LHCN-M2 (cell line): ENCODE measurements at regions not wholly inside any gene's neighbourhood (a gene's known extent, or its start where the extent isn't known, plus 50 kb on each side); places are given as distances from the start of the nearest gene placed in this dataset.

Experiments
- DNase-seq: peaks from one replicate; pipeline ENCODE4 v3.0.0-alpha.2; 2012; ENCODE audit warnings: low read depth

DNA sequence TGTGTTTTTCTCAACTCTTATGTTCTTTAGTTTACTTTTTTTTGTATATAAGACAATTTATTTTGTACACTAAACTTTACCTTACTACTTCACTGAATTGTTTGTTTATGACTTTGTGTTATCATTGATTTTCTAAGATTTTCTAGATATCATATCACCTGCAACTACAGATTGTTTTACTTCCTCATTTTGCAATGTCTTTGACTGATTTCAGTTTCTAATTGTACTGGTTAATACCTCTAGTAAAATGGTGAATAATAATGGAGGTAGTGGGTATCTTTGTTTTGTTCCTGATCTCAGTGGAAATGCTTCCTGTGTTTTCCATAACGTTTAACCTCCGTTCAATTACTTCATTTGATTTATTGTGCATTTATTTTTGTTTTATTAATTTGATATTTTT lies 490.2 kb downstream of the TLL1 start:
- DNase-seq = no peak

DNA sequence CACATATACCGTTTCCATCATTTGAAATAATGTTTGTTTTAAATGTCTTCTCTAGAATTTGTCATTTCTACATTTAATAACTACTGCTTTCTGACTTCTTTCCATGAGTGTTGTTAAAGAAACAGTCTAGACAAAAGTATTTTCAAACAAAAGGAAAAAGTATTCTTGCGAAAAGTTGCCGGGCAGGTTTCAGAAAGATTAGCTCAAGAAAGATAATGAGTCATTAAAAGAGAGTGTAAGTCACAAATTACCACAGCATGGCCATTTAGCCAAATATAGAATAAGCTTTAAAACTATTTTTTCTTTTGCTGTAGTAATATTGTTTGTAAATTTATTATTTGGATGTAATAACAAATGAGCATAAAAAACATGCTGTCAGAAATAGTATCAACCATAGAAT lies 493.0 kb downstream of the TLL1 start:
- no peak for DNase-seq

DNA sequence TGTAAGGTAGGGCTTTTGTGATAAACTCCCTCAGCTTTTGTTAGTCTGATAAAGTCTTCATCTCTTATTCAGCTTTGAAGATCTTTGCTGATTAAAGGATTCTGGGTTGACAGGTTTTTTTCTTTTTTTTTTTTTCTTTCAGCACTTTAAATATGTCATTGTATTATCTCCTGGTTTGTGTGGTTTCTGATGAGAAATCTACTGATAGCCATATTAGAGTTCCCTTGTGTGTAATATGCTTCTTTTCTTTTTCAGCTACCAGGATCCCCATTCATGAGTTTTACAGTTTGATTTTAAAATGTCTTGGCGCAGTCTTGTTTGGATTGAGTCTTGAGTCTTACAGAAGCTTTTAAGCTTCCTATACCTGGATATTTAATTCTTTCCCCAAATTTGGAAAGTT lies 504.5 kb downstream of the TLL1 start:
- DNase-seq = no peak

DNA sequence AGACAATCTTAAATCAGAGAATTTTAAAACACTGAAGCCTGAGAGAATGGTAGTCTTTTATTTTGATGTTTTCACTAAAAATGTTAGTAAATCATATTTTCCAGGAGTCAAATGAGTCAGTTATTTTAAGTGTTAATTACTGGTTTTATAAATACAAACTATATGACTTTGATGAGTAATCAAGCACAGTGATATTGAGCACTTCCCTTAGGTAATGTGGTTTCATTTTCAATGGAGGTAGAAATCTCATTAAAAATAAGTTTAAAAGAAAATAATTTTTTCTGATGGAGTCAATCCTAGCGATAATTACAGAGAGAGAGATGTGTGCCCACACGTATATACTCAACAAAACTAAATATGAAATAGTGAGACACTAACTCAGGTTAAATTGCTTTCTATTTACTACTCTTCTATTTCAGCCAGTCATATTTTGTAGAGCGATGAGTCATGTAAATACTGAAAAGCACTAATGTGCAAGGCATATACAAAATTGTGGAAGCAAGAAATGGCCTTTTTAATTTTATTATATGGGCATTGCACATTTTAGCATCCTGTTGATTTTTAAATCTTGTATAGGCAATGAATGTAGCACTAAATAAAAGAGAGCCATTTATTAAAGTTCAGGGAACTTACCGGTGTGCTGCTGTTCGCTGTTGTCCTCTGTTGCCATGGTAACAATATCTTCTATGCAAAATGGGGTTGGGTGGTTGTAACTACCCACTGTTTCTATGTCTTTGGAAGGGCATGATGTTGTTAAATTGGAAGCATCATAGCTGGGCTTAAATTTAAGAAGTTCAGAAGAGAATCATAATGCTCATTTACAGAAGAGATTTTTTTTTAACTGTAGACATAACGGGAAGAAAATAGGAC lies 513.7 kb downstream of the TLL1 start:
- DNase-seq = peak; percentile 20

DNA sequence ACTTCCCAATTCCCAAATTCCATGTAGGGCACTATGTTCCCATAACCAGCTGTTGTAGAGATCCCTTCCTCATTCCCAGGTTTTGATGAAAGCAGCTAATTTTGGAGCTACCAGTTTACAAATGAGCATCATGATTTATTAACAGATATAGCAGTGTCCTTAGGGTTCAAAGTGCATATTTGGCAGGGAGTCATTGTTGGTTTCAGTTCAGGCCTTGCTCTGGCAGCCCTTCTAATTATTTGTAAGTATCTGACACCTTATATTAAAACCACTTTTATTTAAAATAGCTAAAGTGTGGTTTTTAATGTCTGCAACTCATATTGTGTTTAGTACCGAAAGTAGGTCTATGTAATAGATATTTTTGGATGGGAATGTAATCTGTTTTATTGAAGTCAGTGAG lies 518.5 kb downstream of the TLL1 start:
- no peak for DNase-seq

DNA sequence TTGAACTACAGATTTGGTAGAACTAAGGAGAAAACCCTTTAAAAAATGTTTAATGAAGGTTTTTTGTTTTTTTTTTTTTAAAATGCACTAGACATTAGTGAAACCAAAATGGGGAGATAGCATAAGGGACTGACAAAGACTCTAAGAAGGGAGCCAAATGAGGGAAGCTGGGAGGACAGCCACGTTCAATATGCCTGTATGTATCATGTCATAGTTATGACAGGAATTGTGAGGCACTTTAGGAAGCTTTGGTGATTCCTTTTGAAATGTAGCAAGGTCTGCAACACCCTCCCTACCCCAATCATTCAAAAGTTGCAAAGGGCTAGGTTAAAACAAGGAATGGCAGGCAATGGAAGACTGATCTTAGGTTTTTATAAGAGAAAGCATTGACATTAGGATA lies 526.0 kb downstream of the TLL1 start:
- no peak for DNase-seq

DNA sequence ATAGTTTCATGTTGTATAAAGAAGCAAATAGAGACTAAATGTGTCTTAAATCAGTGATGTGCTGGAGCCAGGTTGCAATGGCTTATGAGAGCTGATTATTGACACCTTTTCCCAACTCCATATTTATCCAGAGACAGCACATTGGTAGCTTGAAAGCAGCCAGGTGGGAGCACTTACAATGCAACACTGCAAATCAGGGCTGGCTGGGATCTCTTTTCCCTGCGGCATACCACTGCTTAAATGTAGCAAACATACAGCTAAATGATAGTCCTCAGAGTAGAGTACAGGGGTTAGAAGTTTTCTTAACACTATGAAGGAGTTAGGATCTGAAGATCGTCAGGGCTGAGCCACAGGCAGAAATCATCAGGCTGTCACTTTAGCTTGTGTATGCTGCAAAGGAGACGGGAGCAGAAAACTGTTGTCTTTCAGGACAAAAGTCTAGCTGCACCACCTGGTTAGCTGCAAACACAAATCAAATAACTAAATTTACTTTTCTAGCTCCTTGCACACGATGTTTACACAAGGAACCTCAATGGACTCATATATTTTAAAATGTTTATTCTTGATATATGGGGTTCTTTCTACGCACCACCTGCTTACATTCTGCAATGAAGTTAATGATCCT lies 527.3 kb downstream of the TLL1 start:
- DNase-seq = no peak

DNA sequence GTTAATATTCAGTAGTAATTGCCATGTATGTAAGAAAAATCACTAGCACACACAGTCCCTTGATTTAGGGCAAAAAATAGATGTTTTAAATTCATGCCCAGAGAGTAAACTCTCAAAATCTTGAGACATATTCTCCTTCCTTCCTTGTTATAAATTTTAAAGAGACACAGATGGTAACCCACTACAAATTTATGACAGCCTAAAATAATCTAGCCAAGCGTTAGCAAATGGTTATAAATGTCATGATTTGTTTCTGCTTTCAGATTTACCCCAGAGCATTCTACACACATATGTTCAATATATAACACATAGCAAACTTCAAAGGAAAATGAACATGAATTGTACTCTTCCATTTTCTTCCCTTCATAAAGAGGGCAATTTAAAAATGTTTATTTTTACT lies 540.3 kb downstream of the TLL1 start:
- no peak for DNase-seq

DNA sequence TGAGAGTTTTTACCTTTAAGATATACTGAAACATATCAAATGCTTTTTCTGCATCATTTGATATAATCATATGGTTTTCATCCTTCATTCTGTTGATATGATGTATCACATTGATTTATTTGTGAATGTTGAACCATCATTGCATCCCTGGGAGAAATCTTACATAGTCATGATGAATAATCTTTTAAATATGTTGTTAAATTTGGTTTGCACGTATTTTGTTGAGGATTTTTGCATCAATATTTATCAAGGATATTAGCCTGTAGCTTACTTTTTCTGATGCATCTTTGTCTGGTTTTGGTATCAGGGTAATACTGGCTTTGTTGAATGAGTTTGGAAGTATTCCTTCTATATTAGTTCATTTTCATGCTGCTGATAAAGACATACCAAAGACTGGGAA lies 541.4 kb downstream of the TLL1 start:
- no peak for DNase-seq

DNA sequence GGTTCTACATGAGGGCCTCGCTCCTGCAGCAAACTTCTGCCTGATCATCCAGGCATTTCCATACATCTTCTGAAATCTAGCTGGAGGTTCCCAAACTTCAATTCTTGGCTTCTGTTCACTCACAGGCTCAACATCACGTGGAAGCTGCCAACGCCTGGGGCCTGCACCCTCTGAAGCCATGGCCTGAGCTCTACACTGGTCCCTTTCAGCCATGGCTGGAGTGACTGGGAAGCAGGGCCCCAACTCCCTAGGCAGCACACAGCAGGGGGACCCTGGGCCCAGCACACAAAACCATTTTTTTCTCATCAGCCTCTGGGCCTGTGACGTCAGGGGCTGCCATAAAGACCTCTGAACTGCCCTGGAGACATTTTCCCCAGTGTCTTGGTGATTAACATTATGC lies 542.7 kb downstream of the TLL1 start:
- no peak for DNase-seq

DNA sequence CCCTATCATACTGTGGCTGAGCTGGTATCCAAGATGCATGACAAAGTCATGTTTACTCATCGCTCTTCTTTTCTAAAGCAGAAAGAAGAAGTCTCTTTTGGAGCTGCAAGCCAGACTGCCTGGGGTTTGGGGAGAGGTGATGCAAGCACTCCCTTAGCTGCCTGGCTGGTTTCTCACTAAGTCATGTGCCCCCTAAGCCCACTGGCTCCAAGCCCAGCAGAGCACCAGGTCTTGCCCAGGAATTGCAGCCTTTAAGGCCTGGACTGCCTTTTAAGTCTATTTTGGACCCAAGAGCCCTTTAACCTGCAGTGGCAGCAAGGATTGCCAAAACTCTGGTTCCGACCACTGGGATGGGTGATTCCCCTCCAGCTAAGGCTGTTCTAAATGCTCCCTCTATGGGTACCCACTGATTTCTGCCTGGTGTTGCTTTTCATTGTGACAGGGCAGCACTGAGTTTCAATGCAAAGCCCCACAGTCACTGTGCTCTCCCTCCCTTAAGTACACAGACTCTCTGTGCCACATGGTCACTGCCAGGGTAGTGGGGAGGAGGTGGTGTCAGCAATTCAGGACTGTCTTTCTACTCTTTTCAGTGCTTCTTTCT lies 548.6 kb downstream of the TLL1 start:
- DNase-seq = peak; percentile 57

DNA sequence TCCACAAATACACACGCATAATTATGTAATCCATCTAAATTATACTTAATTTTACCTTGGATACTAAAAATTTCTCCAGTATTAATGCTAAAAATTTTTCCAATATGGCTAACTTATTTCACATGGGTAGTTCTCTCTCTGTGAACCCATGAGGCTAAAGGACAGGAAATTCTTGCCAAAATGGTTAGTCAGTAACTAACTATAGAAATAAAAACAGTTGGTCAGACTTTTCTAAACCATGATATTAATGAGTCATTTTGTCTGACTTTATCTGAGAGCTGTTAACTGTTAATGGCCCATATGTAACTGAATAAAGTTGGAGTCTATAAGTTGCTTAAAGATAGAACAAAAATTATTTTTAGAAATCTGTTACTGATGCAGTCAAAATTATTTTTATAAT lies 549.4 kb downstream of the TLL1 start:
- peak; percentile 88 for DNase-seq

DNA sequence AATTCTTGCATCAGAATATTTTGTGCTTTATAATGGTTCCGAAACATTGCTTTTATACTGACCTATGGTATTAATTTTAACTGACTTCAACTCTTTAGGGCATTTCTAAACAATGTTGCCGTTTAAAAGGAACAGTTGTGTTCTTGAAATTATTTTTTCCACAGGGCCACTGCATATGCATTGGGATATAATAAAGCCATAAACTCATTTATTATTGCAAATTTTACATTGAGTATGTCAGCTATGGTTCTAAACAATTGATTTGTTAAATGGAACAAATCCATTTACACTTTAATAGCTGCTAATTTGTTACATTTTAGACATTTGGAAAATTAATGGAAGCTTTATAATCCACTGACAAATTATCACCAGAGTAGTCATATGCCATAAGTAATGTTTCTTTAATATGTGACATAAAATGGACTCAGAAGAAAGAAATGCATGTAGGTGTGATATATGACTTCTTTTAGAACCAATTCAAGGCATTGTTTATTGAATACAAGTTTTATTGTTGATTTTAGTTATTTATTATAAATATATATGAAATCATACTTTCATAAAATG lies 553.3 kb downstream of the TLL1 start:
- DNase-seq = no peak

DNA sequence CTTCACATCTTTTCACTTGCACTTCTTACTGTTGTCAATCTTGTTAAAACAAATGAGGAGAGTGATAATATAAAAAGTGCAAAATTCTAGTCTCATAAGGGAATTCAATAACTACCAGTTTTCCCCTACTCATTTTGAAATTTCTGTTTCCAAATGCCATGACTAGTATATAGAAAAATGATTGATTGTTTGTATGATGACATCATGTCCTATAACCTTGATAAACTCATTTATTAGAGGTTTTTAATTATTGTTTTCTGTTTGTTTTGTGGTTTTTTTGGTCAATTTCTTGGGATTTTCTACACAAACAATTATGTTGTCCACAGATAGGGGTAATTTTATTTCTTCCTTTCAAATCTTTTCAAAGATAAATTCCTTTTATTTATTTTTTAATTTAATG lies 559.1 kb downstream of the TLL1 start:
- no peak for DNase-seq

DNA sequence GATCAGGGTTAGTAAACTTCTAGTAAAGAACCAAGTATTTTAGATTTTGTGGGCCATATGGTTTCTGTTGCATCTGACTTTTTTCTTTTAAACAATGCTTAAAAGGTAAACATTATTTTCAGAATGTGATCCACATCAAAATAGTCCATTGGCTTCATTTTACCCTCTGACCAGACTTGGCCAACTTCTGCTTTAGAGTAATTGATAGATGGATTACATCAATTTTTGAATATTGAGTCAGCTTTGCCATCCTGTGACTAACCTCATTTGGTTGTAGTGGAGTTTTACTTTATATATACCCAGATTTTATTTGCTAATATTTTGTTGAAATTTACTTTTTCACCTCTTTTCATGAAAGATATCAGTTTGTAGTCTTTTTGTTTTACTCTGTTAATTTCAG lies 559.8 kb downstream of the TLL1 start:
- DNase-seq = peak; percentile 36

DNA sequence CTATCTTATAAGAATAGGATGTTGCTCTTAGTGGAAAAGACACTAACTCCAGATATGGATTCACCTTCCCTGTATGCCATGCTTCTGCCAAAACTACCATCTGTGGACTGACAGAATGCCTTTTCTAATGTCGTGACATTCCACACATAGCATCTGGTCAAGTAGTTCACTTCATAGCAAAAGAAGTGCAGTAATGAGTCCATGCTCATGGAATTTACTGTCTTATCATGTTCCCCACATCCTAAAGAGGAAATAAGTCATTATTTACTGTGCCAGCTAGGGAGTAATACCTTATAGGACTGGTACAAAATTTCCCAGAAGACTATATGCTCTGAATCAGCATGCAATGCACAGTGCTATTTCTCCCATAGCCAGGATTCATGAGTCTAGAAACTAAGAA lies 562.4 kb downstream of the TLL1 start:
- peak; percentile 88 for DNase-seq

DNA sequence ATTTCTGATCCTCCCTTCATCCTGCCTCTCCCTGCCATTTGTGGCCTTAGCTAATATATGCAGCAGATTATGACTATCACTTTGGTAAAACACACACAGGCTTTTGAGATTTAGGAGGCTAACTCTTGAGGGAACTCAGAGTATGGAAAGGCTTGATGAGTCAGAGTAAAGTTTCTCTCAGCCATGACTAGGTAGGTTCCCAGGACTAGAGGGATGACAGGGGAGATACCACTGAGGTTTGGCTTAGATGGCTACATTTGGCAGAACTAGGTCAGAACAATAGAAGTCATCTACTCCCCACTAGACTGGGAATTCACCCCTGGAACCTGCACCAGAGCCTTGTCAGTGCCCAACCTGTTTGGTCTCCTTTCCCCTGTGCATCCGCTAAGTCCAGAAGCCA lies 585.7 kb downstream of the TLL1 start:
- DNase-seq = peak; percentile 54

DNA sequence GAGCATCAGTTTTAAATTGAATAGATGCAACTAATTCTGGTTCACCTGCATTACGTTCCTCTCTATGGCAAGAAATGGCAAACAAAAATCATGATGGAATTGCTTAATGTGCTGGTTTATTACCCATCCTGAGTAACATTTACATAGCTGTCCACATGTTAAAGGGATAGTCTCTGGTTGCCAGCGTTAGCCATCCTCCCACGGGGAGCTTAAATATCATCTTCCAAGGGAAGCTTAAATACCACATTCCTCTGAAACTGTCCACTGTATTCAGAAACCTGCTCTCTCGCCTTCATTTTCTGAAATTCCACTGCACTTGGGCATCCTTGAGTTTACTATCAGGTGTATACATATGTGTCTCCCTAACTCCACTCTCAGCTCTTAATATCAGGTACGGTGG lies 586.6 kb downstream of the TLL1 start:
- DNase-seq = peak; percentile 43

DNA sequence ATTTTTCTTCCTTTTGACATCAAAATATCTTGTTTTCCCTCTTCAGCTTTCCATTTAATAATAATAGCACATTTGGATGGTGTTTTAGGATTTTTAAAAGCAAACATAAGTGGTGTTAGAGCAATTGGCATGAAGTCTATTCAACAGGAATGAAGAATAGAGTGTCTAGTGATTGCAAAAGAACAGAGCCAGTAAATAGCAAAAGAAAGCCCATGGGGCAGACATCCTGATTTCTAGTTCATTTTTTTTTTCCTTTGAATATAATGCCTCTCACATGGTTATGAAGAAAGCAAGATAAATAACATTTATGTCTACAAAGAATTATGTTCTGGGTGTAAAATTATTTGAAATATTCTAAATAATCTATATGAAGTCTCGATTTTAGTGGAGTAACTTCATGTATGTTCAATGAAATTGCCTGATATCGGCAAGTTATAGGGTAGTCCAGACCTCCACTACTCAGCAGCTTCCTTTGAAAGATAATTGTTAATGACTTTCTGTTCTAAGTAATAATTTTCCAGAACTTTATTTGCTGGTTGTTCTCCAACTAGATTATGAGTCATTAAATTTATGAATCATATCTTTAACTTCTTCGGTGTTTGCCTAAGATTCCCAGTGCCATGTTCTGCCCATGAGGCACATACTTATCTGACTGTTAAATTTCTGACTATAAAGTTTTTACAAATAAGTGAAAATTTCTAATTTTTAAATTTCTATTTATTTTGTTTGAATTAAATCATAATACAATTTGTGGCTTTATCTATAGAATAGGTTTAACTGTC lies 587.9 kb downstream of the TLL1 start:
- peak; percentile 50 for DNase-seq

DNA sequence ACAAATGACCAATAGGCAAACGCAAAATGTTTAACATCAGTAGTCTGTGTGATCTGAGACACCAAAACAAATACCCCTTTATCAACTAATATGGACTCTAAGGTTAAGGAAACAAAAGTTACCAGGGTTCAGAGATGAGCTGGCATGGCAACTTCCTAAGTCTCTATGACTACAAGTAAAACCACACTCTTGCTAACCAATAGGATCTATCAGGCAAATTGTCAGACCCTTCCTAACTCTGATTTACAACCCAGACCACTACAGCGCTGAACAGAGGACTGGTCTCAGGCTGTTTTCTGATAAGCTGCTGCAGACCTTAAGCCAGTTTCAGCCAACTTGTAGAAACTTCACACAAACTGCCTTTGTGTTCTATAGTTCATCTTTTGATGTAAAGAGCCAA lies 608.0 kb downstream of the TLL1 start:
- DNase-seq = no peak

DNA sequence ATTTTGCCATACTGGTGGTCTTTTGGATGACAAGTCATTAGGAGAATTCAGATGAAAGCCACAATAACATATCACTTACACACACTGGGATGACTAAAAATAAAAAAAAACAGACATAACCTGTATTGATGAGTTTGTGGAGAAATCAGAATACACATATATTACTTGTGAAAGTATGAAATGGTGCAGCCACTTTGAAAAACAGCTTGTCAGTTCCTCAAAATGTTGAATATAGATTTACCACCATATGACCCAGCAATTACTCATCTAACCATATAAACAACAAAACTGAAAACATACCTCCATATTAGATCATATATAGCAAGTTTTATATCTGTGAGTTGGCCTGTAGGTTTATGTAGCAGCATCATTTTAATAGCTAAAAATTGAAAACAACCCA lies 608.7 kb downstream of the TLL1 start:
- DNase-seq = no peak

DNA sequence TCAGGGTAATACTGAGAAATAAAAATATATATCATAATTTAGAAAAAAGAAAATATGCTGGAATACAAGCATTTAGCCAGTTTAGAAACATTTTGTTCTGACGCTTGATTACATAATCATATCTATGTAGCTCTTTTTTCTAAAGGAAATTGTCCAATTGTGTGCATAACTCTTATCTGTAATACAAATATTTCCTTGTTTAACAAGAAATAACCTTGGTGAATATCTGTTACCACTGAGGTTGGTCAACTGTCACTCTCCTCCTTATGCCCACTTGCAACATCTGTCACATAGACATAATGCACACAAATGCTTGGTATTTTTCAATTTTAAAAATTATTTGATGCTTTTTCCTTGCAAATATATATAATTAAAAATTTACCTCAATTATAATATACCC lies 609.7 kb downstream of the TLL1 start:
- DNase-seq = no peak
